ENCODE measurements at regions not wholly inside any gene's neighbourhood (a gene's known extent, or its start where the extent isn't known, plus 50 kb on each side); places are given as distances from the start of the nearest gene placed in this dataset.

GRCh38 chr13:73513751-73514150 is 454.9 kb downstream of the KLF5 start:
- H3K4me1 ChIP-seq (ENCODE audit: control insufficient read depth, insufficient read depth, low read length), result no peaks in the 10 kb centered on the region
- H3K27me3 ChIP-seq (ENCODE audit: control insufficient read depth, insufficient read depth, low read length, poor library complexity, severe bottlenecking), result no peaks in the 10 kb centered on the region
- no peak overlapping the region for H3K4me3 ChIP-seq (ENCODE audit: insufficient read depth, low read depth, low read length)
- H3K36me3 ChIP-seq (ENCODE audit: control insufficient read depth, insufficient read depth, low read length), result no peaks in the 10 kb centered on the region
- H3K27ac ChIP-seq (ENCODE audit: insufficient read depth, low read depth, low read length, poor library complexity, severe bottlenecking), result no peak overlapping the region
- no peaks in the 10 kb centered on the region for H3K9me3 ChIP-seq (ENCODE audit: control insufficient read depth, low read length)
- 87 to 88% methylated on average over 2 to 3 of the region's 3 CpGs for WGBS, 2 experiments

- Histone ChIP-seq H3K9me3 (ENCODE audit: control insufficient read depth, low read length) (no peaks in the 10 kb centered on the region), H3K27ac (ENCODE audit: insufficient read depth, low read depth, low read length, poor library complexity, severe bottlenecking) (no peak overlapping the region), H3K4me3 (ENCODE audit: insufficient read depth, low read depth, low read length) (no peak overlapping the region), H3K36me3 (ENCODE audit: control insufficient read depth, insufficient read depth, low read length) (no peaks in the 10 kb centered on the region), H3K4me1 (ENCODE audit: control insufficient read depth, insufficient read depth, low read length) (no peaks in the 10 kb centered on the region), H3K27me3 (ENCODE audit: control insufficient read depth, insufficient read depth, low read length, poor library complexity, severe bottlenecking) (no peaks in the 10 kb centered on the region)
- WGBS, 2 experiments, result 88 to 96% methylated on average over 1 to 2 of the region's 2 CpGs
These were observed 450.0 kb downstream of the KLF5 start for GRCh38 chr13:73508841-73509240.

GRCh38 chr13:73505376-73505890 is 446.6 kb downstream of the KLF5 start:
- no peaks in the 10 kb centered on the region for H3K27me3 ChIP-seq (ENCODE audit: control insufficient read depth, insufficient read depth, low read length, poor library complexity, severe bottlenecking)
- 88 to 96% methylated on average over 3 to 4 of the region's 5 CpGs for WGBS, 2 experiments
- H3K4me1 ChIP-seq (ENCODE audit: control insufficient read depth, insufficient read depth, low read length), result no peaks in the 10 kb centered on the region
- H3K27ac ChIP-seq (ENCODE audit: insufficient read depth, low read depth, low read length, poor library complexity, severe bottlenecking), result no peak overlapping the region
- H3K36me3 ChIP-seq (ENCODE audit: control insufficient read depth, insufficient read depth, low read length), result no peaks in the 10 kb centered on the region
- H3K4me3 ChIP-seq (ENCODE audit: insufficient read depth, low read depth, low read length), result no peak overlapping the region
- no peaks in the 10 kb centered on the region for H3K9me3 ChIP-seq (ENCODE audit: control insufficient read depth, low read length)

GRCh38 chr13:73499695-73500094 is 440.9 kb downstream of the KLF5 start:
- no peaks in the 10 kb centered on the region for H3K27me3 ChIP-seq (ENCODE audit: control insufficient read depth, insufficient read depth, low read length, poor library complexity, severe bottlenecking)
- no peaks in the 10 kb centered on the region for H3K36me3 ChIP-seq (ENCODE audit: control insufficient read depth, insufficient read depth, low read length)
- no peaks in the 10 kb centered on the region for H3K4me1 ChIP-seq (ENCODE audit: control insufficient read depth, insufficient read depth, low read length)
- H3K27ac ChIP-seq (ENCODE audit: insufficient read depth, low read depth, low read length, poor library complexity, severe bottlenecking), result no peak overlapping the region
- 91 to 94% methylated on average over 4 of the region's 4 CpGs for WGBS, 2 experiments
- H3K4me3 ChIP-seq (ENCODE audit: insufficient read depth, low read depth, low read length), result no peak overlapping the region
- H3K9me3 ChIP-seq (ENCODE audit: control insufficient read depth, low read length), result no peaks in the 10 kb centered on the region

GRCh38 chr13:73497430-73497829 is 438.6 kb downstream of the KLF5 start:
- no peaks in the 10 kb centered on the region for H3K9me3 ChIP-seq (ENCODE audit: control insufficient read depth, low read length)
- H3K36me3 ChIP-seq (ENCODE audit: control insufficient read depth, insufficient read depth, low read length), result no peaks in the 10 kb centered on the region
- 89 to 98% methylated on average over 5 of the region's 5 CpGs for WGBS, 2 experiments
- H3K4me1 ChIP-seq (ENCODE audit: control insufficient read depth, insufficient read depth, low read length), result no peaks in the 10 kb centered on the region
- H3K4me3 ChIP-seq (ENCODE audit: insufficient read depth, low read depth, low read length), result no peak overlapping the region
- H3K27ac ChIP-seq (ENCODE audit: insufficient read depth, low read depth, low read length, poor library complexity, severe bottlenecking), result no peak overlapping the region
- H3K27me3 ChIP-seq (ENCODE audit: control insufficient read depth, insufficient read depth, low read length, poor library complexity, severe bottlenecking), result no peaks in the 10 kb centered on the region

- Histone ChIP-seq H3K9me3 (ENCODE audit: control insufficient read depth, low read length) (no peaks in the 10 kb centered on the region), H3K36me3 (ENCODE audit: control insufficient read depth, insufficient read depth, low read length) (no peaks in the 10 kb centered on the region), H3K27me3 (ENCODE audit: control insufficient read depth, insufficient read depth, low read length, poor library complexity, severe bottlenecking) (no peaks in the 10 kb centered on the region), H3K4me1 (ENCODE audit: control insufficient read depth, insufficient read depth, low read length) (no peaks in the 10 kb centered on the region), H3K27ac (ENCODE audit: insufficient read depth, low read depth, low read length, poor library complexity, severe bottlenecking) (no peak overlapping the region), H3K4me3 (ENCODE audit: insufficient read depth, low read depth, low read length) (no peak overlapping the region)
- WGBS, 2 experiments, result 88 to 100% methylated on average over 2 of the region's 3 CpGs
These were observed 437.9 kb downstream of the KLF5 start for GRCh38 chr13:73496711-73497110.

GRCh38 chr13:73492811-73493210 is 434.0 kb downstream of the KLF5 start:
- Histone ChIP-seq H3K36me3 (ENCODE audit: control insufficient read depth, insufficient read depth, low read length) (no peaks in the 10 kb centered on the region), H3K4me1 (ENCODE audit: control insufficient read depth, insufficient read depth, low read length) (no peaks in the 10 kb centered on the region), H3K27ac (ENCODE audit: insufficient read depth, low read depth, low read length, poor library complexity, severe bottlenecking) (no peak overlapping the region), H3K9me3 (ENCODE audit: control insufficient read depth, low read length) (no peaks in the 10 kb centered on the region), H3K27me3 (ENCODE audit: control insufficient read depth, insufficient read depth, low read length, poor library complexity, severe bottlenecking) (no peaks in the 10 kb centered on the region), H3K4me3 (ENCODE audit: insufficient read depth, low read depth, low read length) (no peak overlapping the region)
- WGBS, 2 experiments, result 100% methylated on average over 1 of the region's 1 CpG

GRCh38 chr13:73482556-73482955 is 423.8 kb downstream of the KLF5 start:
- Histone ChIP-seq H3K36me3 (ENCODE audit: control insufficient read depth, insufficient read depth, low read length) (no peaks in the 10 kb centered on the region), H3K4me1 (ENCODE audit: control insufficient read depth, insufficient read depth, low read length) (no peaks in the 10 kb centered on the region), H3K27ac (ENCODE audit: insufficient read depth, low read depth, low read length, poor library complexity, severe bottlenecking) (no peak overlapping the region), H3K9me3 (ENCODE audit: control insufficient read depth, low read length) (no peaks in the 10 kb centered on the region), H3K27me3 (ENCODE audit: control insufficient read depth, insufficient read depth, low read length, poor library complexity, severe bottlenecking) (no peaks in the 10 kb centered on the region), H3K4me3 (ENCODE audit: insufficient read depth, low read depth, low read length) (no peak overlapping the region)
- 31 to 44% methylated on average over 1 of the region's 1 CpG for WGBS, 2 experiments

- Histone ChIP-seq H3K36me3 (ENCODE audit: control insufficient read depth, insufficient read depth, low read length) (no peaks in the 10 kb centered on the region), H3K9me3 (ENCODE audit: control insufficient read depth, low read length) (no peaks in the 10 kb centered on the region), H3K4me1 (ENCODE audit: control insufficient read depth, insufficient read depth, low read length) (no peaks in the 10 kb centered on the region), H3K27ac (ENCODE audit: insufficient read depth, low read depth, low read length, poor library complexity, severe bottlenecking) (no peak overlapping the region), H3K4me3 (ENCODE audit: insufficient read depth, low read depth, low read length) (no peak overlapping the region), H3K27me3 (ENCODE audit: control insufficient read depth, insufficient read depth, low read length, poor library complexity, severe bottlenecking) (no peaks in the 10 kb centered on the region)
- WGBS, 2 experiments, result 93 to 97% methylated on average over 6 of the region's 6 CpGs
These were observed 423.2 kb downstream of the KLF5 start for GRCh38 chr13:73481886-73482445.

GRCh38 chr13:73480779-73481559 is 422.2 kb downstream of the KLF5 start:
- Histone ChIP-seq H3K36me3 (ENCODE audit: control insufficient read depth, insufficient read depth, low read length) (no peaks in the 10 kb centered on the region), H3K4me1 (ENCODE audit: control insufficient read depth, insufficient read depth, low read length) (no peaks in the 10 kb centered on the region), H3K27ac (ENCODE audit: insufficient read depth, low read depth, low read length, poor library complexity, severe bottlenecking) (no peak overlapping the region), H3K9me3 (ENCODE audit: control insufficient read depth, low read length) (no peaks in the 10 kb centered on the region), H3K27me3 (ENCODE audit: control insufficient read depth, insufficient read depth, low read length, poor library complexity, severe bottlenecking) (no peaks in the 10 kb centered on the region), H3K4me3 (ENCODE audit: insufficient read depth, low read depth, low read length) (no peak overlapping the region)
- WGBS, 2 experiments, result 86 to 96% methylated on average over 1 to 2 of the region's 2 CpGs

All from ectodermal cell (in vitro differentiated cells).